Activated CD8-positive, alpha-beta memory T cell treated with anti-CD3 and anti-CD28 coated beads, Interleukin-2, amount 10 ng/mL, durations not matched to agents 7 days and 5 days (primary cell): ENCODE measurements at regions not wholly inside any gene's neighbourhood (a gene's known extent, or its start where the extent isn't known, plus 50 kb on each side); places are given as distances from the start of the nearest gene placed in this dataset.
A peak's percentile ranks its signal among the peaks of the same experiment; 100 is the strongest.

Source experiments
- ATAC-seq: fragments of 150-1000 bp; cut with Tn5 transposase; one replicate; pipeline ENCODE4 v1.10.0; 2021; ENCODE audit warnings: moderate library complexity
- CTCF ChIA-PET: fragments of 350-600 bp; sonication (Branson Sonifier 250); formaldehyde crosslinking; loops from one replicate; lab custom pipeline; 2021; ENCODE audit warnings: antibody characterized with exemption; lab: Charles Lee
- DNase-seq: peaks from one replicate; pipeline ENCODE4 v3.0.0-alpha.2; 2020
- H3K27ac Mint-ChIP-seq: one replicate; pipeline ENCODE4 v1.8.0; 2021; ENCODE audit warnings: mild to moderate bottlenecking, mixed read lengths
- H3K27me3 Mint-ChIP-seq: one replicate; pipeline ENCODE4 v1.8.0; 2021; ENCODE audit warnings: mixed read lengths
- H3K36me3 Mint-ChIP-seq: one replicate; pipeline ENCODE4 v1.8.0; 2021; ENCODE audit warnings: mild to moderate bottlenecking, mixed read lengths
- H3K4me1 Mint-ChIP-seq: one replicate; pipeline ENCODE4 v1.8.0; 2021; ENCODE audit warnings: mixed read lengths
- H3K4me3 Mint-ChIP-seq: one replicate; pipeline ENCODE4 v1.8.0; 2021; ENCODE audit warnings: mild to moderate bottlenecking, moderate library complexity, mixed read lengths
- H3K9me3 Mint-ChIP-seq: one replicate; pipeline ENCODE4 v1.8.0; 2022; ENCODE audit warnings: low read depth, mixed read lengths

DNA sequence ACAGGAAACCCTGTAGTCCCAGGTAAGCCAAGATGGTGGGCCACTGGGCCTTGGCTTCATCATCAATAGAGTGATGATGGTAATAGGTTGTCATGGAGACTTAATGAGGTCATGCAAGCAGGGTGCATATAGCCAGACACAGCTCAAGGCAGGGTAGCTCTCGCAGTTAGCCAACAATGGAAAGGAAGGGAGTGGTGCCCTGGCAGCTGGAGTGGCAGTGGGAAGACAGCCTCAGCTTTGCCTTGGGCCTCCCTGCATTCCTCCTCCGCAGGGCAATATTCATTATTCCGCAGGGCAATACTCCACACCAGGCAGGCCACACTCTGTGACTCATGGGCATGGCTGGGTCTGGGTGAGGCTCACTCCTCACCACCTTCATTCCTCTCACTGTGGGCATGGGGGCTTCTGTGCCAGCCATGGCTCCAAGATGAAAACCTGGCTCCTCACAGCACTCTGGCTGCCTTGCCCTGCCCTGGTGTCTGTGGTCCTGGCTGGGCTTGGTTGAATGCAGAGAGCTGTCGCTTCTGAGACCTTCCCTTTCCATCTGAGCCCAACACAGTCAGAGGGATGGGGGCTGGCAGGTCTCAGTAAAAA lies 163.1 kb upstream of the PMEPA1 start:
- no peak overlapping the region for H3K27ac Mint-ChIP-seq
- CTCF ChIA-PET: interaction anchor here (1.6 kb wide), 1 partner anchor 219 kb away, joined by 4 read pairs; no protein-coding TSS in a partner anchor
- no peaks in the 10 kb centered on the region for H3K36me3 Mint-ChIP-seq
- no peaks in the 10 kb centered on the region for H3K4me1 Mint-ChIP-seq
- no peak overlapping the region for H3K4me3 Mint-ChIP-seq
- no peak for ATAC-seq
- no peaks in the 10 kb centered on the region for H3K9me3 Mint-ChIP-seq
- peaks cover 9% of the 10 kb centered on the region for H3K27me3 Mint-ChIP-seq
- peak; percentile 15 for DNase-seq

DNA sequence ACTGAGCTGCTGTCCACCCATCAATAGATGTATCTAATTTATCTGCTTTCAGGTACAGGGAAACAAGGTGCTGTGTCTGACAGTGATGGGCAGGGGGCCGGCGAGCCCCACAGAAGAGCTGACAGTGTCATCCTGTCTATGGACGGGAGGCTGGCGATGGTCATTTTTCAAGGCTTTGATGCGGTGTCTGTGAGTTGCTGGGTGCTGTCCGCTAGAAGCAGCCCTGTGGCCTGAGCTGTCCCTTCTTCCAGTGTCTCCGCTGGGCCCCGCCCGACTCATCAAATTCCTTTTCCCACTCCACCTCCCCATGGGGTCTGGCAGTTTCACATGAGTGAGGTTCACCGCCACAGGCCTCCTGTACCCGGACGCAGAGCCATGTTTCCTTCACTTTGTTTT lies 161.4 kb upstream of the PMEPA1 start:
- Mint-ChIP-seq H3K36me3 (no peaks in the 10 kb centered on the region), H3K27me3 (peaks cover 7% of the 10 kb centered on the region), H3K9me3 (no peaks in the 10 kb centered on the region), H3K4me1 (no peaks in the 10 kb centered on the region), H3K4me3 (no peak overlapping the region), H3K27ac (no peak overlapping the region)
- CTCF ChIA-PET: no interaction called here
- DNase-seq: peak; percentile 12
- no peak for ATAC-seq

DNA sequence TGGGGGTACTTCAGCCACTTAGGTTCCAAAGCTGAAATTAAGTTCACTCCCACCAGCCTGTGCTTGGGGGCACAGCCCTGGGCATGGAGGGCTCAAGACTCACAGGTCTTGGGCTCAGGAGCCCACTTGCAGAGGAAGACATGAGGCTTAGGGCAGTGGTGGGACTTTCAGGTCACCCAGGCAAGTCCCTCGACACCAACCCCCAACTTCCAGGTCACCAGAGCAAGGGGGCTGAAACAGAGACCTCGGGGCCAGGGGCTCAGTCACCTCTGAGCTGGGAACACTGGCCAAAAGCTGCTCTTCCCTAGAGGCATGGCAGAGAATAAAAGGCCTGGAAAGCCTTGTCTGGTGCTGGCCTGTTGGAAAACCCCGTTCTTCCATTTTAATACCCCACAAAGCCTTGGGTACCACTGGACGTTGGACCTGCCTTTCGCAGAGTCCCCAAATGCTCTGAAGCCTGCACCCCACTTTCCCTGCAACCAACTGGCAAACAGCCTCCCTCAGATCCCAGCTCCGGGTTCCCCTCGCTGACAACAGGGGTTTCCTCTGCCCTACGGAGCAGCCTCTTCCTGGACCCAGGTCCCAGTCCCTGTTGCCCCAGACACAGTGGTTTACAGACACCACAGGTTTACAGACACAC lies 160.9 kb upstream of the PMEPA1 start:
- H3K9me3 Mint-ChIP-seq: no peaks in the 10 kb centered on the region
- CTCF ChIA-PET: no interaction called here
- peaks cover 13% of the 10 kb centered on the region for H3K27me3 Mint-ChIP-seq
- no peak overlapping the region for H3K4me3 Mint-ChIP-seq
- H3K4me1 Mint-ChIP-seq: no peaks in the 10 kb centered on the region
- H3K27ac Mint-ChIP-seq: no peak overlapping the region
- DNase-seq: peak; percentile 9
- ATAC-seq: no peak
- H3K36me3 Mint-ChIP-seq: no peaks in the 10 kb centered on the region

DNA sequence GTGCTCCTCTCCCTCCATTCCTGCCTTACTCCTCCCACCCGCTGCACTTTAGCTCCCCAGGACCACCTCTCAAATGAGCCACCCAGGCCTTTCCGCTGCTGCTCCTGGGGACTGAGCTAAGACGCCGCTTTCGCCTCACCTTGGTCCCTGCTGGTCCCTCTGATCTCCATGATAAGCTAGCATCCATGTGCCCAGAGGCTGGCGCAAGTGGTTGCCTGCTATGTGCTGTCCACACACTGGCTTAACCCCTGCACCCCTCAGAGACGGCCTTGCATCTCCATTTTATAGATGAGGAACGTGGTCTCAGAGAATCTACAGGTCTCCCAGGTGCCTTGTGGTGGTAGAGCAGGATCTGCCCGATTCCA lies 160.1 kb upstream of the PMEPA1 start:
- DNase-seq (peak; percentile 31), ATAC-seq (no peak)
- Mint-ChIP-seq H3K4me1 (peaks cover 2% of the 10 kb centered on the region), H3K36me3 (no peaks in the 10 kb centered on the region), H3K27ac (no peak overlapping the region), H3K27me3 (peaks cover 20% of the 10 kb centered on the region), H3K4me3 (no peak overlapping the region), H3K9me3 (no peaks in the 10 kb centered on the region)
- CTCF ChIA-PET: no interaction called here

DNA sequence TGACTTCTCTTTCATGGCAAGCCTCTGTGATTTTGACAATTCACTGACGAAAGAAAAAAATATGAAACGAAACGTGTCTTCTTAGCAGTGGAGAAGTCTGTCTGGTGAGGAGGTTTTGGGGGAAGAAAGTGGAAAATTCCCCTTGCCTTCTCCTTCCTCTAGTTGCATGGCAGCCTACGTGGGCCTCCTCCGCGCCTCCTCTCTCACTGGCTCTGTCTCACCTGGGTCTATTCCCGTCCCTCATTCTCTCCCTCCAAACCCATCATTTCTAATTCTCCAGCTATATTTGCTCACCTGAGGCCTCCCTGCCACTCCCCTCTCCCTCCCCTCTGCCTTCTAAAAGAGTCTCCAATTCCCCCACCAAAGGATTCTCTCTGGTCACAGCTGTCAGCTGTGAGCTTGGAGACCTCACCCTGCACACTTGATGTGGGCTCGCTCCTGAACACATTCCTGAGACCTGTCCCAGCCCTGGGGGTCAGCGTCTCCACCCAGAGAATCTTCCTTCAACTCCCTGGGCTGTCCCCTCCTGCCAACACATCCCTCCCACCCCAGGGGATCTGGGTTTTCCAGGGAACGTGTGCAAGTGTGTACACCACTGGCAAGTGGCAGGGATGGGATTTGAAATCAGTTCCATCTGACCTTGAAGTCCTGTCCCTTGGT lies 159.6 kb upstream of the PMEPA1 start:
- H3K27ac Mint-ChIP-seq: no peak overlapping the region

DNA sequence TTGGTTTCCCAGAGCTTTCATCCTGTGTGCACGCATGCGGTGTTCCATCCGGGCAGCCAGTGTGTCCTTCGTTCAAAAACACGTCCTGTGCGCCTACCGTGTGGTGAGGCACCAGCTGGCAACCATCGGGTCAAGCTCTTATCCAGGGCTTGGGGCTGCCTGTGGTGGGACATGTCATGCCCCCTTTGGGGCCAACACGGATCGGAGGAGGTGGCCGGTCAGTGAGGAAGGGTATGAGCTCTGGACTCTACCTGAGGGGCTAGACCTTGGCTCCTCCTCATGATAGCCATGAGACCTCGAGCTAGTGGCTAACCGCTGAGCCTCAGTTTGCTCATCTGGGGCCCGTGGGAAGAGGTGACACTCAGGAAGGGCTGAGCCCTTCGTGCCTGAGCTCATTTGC lies 158.5 kb upstream of the PMEPA1 start:
- Mint-ChIP-seq H3K36me3 (no peaks in the 10 kb centered on the region), H3K27me3 (peaks cover 28% of the 10 kb centered on the region), H3K4me3 (no peak overlapping the region), H3K9me3 (no peaks in the 10 kb centered on the region), H3K27ac (no peak overlapping the region), H3K4me1 (peaks cover 2% of the 10 kb centered on the region)
- CTCF ChIA-PET: no interaction called here
- ATAC-seq: no peak
- peak; percentile 31 for DNase-seq

More for the DNA sequence above, 159.6 kb upstream of the PMEPA1 start:
- CTCF ChIA-PET: no interaction called here
- peak; percentile 9 for DNase-seq
- Mint-ChIP-seq H3K27me3 (peaks cover 24% of the 10 kb centered on the region), H3K36me3 (no peaks in the 10 kb centered on the region), H3K9me3 (no peaks in the 10 kb centered on the region), H3K4me1 (peaks cover 2% of the 10 kb centered on the region), H3K4me3 (no peak overlapping the region)
- no peak for ATAC-seq

DNA sequence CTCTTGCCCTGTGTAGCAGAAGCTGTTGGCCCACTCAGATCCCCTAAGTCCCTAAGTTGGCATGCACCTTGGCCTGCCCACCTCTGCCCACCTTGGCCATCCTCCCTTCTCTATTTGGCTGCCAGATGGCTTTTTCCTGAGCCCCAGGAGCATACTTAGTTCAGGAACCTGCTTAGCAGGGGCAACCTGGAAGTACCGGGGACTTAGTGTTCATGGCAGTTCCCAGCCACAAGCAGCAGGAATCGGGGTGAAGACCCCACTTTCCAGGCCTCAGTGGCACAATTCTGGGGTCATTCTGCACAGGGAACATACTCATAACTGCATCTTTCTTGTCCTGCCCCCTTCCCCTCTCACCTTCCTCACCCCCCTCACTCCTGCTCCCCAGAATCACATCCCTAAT lies 158.0 kb upstream of the PMEPA1 start:
- no peaks in the 10 kb centered on the region for H3K36me3 Mint-ChIP-seq
- ATAC-seq: no peak
- peaks cover 31% of the 10 kb centered on the region for H3K27me3 Mint-ChIP-seq
- H3K27ac Mint-ChIP-seq: no peak overlapping the region
- no peak overlapping the region for H3K4me3 Mint-ChIP-seq
- CTCF ChIA-PET: no interaction called here
- DNase-seq: peak; percentile 11
- H3K4me1 Mint-ChIP-seq: peaks cover 2% of the 10 kb centered on the region
- H3K9me3 Mint-ChIP-seq: no peaks in the 10 kb centered on the region

DNA sequence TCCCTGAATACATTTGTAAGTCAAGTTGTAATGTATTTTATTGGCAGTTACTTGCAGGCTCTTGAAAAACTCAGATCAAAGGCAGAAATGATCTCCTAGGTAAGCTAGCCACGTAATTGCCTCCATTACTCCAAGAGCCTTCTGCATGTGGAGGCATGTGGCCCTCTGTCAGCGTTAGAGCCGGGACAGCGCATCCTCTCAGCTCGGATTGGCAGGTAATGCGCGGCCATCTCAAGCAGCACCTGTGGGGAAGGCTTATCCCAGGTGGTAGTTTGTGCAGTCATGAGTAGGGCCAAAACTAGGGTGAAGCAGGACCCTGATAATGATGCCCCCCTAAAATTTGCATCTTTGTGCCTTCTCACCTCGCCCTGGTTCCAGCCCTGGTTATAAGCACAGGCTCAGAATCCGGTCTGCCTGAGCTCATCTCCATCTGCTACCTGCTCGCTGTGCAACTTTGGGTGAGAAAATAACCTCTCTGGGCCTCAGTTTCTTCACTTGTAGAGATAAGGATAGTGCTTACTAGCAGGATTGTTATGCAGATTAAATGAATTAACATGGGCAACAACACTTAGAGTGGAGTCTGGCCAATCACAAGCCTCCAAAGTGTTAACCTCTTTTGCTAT lies 157.5 kb upstream of the PMEPA1 start:
- Mint-ChIP-seq H3K4me1 (peaks cover 2% of the 10 kb centered on the region), H3K4me3 (no peak overlapping the region), H3K9me3 (no peaks in the 10 kb centered on the region), H3K27ac (no peak overlapping the region), H3K27me3 (peaks cover 34% of the 10 kb centered on the region), H3K36me3 (no peaks in the 10 kb centered on the region)
- CTCF ChIA-PET: interaction anchor here (0.6 kb wide), 1 partner anchor 314 kb away, joined by 3 read pairs; no protein-coding TSS in a partner anchor
- ATAC-seq (no peak), DNase-seq (peak; percentile 27)

DNA sequence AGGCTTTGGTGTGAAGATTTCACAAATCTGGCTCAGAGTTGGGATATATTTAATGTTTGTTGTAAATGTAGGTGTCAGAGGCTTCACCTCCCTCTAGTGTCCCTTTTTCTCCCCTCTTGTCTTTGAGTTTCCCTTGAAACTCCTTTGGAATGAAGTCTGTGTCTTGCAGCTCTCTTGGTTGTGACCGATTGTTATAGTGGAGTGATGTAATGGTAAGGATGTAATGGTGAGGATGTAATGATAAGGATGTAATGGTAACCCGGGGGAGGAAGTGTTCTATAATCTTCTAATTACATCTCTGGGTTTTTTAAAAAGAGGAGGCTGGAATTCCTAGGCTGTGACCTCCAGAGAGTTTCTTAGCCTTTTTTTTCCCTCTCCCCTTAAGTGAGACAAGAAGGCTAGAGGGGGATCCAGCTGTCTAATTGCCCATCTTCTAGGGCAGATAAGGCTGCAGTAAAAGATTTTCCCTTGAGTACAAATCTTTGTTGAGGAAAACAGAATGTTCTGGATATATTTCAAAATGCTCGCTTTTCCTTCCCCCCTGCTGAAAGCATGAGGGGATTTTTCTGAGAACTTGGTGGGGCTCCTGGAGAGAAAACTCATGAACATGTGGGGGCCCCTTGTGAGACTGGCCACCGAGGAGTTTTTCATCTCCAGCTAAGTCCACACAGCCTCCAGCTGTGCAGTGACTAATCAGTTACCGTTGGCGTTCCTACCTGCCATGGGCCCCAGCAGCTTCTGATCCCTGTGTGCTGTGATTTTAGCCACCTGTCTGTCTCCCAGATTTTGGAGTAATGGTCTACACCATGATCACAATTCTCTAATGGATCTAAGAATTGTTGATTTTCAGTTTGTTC lies 156.7 kb upstream of the PMEPA1 start:
- Mint-ChIP-seq H3K4me3 (no peak overlapping the region), H3K27me3 (peaks cover 34% of the 10 kb centered on the region), H3K27ac (no peak overlapping the region), H3K4me1 (peaks cover 2% of the 10 kb centered on the region), H3K9me3 (no peaks in the 10 kb centered on the region), H3K36me3 (no peaks in the 10 kb centered on the region)
- no peak for ATAC-seq
- CTCF ChIA-PET: no interaction called here
- no peak for DNase-seq

DNA sequence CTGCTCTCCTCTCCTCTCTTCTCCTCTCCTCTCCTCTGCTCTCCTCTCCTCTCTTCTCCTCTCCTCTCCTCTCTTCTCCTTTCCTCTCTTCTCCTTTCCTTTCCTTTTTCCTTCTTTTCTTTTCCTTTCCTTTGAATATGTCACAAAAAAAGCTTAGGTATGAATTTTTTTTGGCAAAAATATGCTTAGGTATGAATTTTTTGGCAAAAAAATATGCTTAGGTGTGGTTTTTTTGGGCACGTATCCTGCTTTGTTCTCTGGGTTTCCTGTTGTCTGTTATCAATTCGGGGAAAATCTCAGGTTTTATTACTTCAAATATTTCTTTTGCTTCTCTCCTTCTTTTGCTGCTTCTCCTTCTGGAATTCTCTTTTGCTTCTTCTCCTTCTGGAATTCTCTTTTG lies 155.5 kb upstream of the PMEPA1 start:
- Mint-ChIP-seq H3K4me3 (no peak overlapping the region), H3K27me3 (peaks cover 34% of the 10 kb centered on the region), H3K36me3 (no peaks in the 10 kb centered on the region), H3K27ac (no peak overlapping the region), H3K9me3 (no peaks in the 10 kb centered on the region), H3K4me1 (peaks cover 2% of the 10 kb centered on the region)
- DNase-seq: no peak
- ATAC-seq: no peak
- CTCF ChIA-PET: no interaction called here

DNA sequence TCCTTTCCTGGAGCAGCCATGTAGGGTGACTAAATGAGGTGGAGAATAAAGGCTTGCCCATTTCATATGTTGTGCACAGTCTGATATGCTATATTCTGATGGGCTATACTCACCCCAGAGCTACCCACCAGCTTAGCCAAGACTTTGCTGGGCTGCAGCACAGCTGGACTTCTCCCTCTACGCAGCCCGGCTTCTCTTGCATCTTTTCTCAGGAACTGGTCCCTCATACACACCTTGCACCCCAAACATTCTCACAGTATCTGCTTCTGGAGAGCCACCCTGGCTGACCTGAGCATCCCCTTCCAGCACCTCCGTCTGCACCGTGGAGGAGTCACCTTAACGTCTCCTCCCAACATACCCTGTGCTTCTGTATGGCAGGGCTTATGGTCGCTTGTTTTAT lies 150.8 kb upstream of the PMEPA1 start:
- peaks cover 18% of the 10 kb centered on the region for H3K4me1 Mint-ChIP-seq
- H3K9me3 Mint-ChIP-seq: no peaks in the 10 kb centered on the region
- no peak for ATAC-seq
- no peak overlapping the region for H3K4me3 Mint-ChIP-seq
- no peaks in the 10 kb centered on the region for H3K36me3 Mint-ChIP-seq
- DNase-seq: peak; percentile 27
- CTCF ChIA-PET: no interaction called here
- H3K27ac Mint-ChIP-seq: no peak overlapping the region
- H3K27me3 Mint-ChIP-seq: peaks cover 31% of the 10 kb centered on the region

DNA sequence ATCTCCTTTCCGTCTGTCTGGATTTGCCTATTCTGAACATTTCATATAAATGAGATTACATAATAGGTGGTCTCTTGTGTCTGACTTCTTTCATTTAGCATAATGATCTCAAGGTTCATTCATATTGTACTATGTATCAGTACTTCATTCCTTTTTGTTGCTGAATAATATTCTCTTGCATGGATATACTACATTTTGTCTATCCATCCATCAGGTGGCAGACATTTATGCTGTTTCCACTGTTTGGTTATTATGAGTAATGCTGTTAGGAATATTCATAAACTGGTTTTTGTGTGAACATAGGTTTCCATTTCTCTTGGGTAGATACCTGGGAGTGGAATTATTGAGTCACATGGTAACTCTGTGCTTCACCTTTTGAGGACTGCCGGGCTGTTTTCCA lies 148.2 kb upstream of the PMEPA1 start:
- DNase-seq: no peak
- CTCF ChIA-PET: no interaction called here
- ATAC-seq: no peak
- Mint-ChIP-seq H3K36me3 (no peaks in the 10 kb centered on the region), H3K4me3 (no peak overlapping the region), H3K9me3 (no peaks in the 10 kb centered on the region), H3K27ac (no peak overlapping the region), H3K4me1 (peaks cover 17% of the 10 kb centered on the region), H3K27me3 (peaks cover 21% of the 10 kb centered on the region)

DNA sequence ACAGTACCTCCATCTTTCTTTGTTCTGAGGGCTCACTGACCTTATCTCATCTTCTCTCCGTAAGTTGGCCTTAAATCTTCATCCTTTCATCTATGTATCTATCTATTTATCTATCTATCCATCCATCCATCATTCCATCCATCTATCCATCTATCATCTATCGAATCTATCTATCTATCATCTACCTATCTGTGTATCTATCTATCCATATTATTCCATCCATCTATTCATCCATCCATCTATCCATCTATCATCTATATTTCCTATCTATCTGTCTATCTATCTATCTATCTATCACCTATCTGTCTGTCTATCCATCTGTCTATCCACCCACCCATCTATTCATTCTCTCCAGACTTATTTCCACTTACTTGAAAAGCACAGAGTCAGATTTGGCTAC lies 147.3 kb upstream of the PMEPA1 start:
- no peaks in the 10 kb centered on the region for H3K36me3 Mint-ChIP-seq
- no peak overlapping the region for H3K27ac Mint-ChIP-seq
- DNase-seq: no peak
- H3K9me3 Mint-ChIP-seq: no peaks in the 10 kb centered on the region
- CTCF ChIA-PET: no interaction called here
- no peak overlapping the region for H3K4me3 Mint-ChIP-seq
- peaks cover 17% of the 10 kb centered on the region for H3K4me1 Mint-ChIP-seq
- H3K27me3 Mint-ChIP-seq: peaks cover 18% of the 10 kb centered on the region
- no peak for ATAC-seq
